Progenitor cell of endocrine pancreas (in vitro differentiated cells): ENCODE measurements at regions not wholly inside any gene's neighbourhood (a gene's known extent, or its start where the extent isn't known, plus 50 kb on each side); places are given as distances from the start of the nearest gene placed in this dataset.
"Not testable (repeated sequence)": the region's sequence is repeated elsewhere in the genome, so short reads cannot be mapped to it uniquely, and the experiment has no call there.

ENCODE experiments used
- DNase-seq: peaks from one replicate; pipeline ENCODE4 v3.0.0; 2021; ENCODE audit warnings: low spot score; ENCODE audit not compliant: unreplicated experiment
- H3K27ac Mint-ChIP-seq: 2 replicates; pipeline ENCODE4 v1.8.0; 2021; ENCODE audit warnings: mild to moderate bottlenecking, moderate library complexity, mixed read lengths
- H3K27me3 Mint-ChIP-seq: 2 replicates; pipeline ENCODE4 v1.8.0; 2021; ENCODE audit warnings: mixed read lengths
- H3K36me3 Mint-ChIP-seq: 2 replicates; pipeline ENCODE4 v1.8.0; 2022; ENCODE audit warnings: mixed read lengths; ENCODE audit not compliant: insufficient read depth
- H3K4me1 Mint-ChIP-seq: 2 replicates; pipeline ENCODE4 v1.8.0; 2021; ENCODE audit warnings: low read depth, mixed read lengths
- H3K4me3 Mint-ChIP-seq: 2 replicates; pipeline ENCODE4 v1.8.0; 2021; ENCODE audit warnings: low read depth, mild to moderate bottlenecking, moderate library complexity, mixed read lengths
- H3K9me3 Mint-ChIP-seq: 2 replicates; pipeline ENCODE4 v1.8.0; 2021; ENCODE audit warnings: low read depth, mixed read lengths
- TF ChIP-seq, protein P1 (sequence below): fragments of 200-600 bp; sonication (generic); IDR thresholded peaks from one replicate; pipeline ENCODE4 v1.5.0; 2021; ENCODE audit warnings: antibody characterized with exemption, mild to moderate bottlenecking; ENCODE audit not compliant: unreplicated experiment

- no peak overlapping the region for H3K27ac Mint-ChIP-seq
- no peak overlapping the region for H3K4me3 Mint-ChIP-seq
- no peaks in the 10 kb centered on the region for H3K36me3 Mint-ChIP-seq
- H3K4me1 Mint-ChIP-seq: peaks cover 18% of the 10 kb centered on the region
- peaks cover 10% of the 10 kb centered on the region for H3K9me3 Mint-ChIP-seq
- DNase-seq: no peak
- TF ChIP-seq, protein P1, sequence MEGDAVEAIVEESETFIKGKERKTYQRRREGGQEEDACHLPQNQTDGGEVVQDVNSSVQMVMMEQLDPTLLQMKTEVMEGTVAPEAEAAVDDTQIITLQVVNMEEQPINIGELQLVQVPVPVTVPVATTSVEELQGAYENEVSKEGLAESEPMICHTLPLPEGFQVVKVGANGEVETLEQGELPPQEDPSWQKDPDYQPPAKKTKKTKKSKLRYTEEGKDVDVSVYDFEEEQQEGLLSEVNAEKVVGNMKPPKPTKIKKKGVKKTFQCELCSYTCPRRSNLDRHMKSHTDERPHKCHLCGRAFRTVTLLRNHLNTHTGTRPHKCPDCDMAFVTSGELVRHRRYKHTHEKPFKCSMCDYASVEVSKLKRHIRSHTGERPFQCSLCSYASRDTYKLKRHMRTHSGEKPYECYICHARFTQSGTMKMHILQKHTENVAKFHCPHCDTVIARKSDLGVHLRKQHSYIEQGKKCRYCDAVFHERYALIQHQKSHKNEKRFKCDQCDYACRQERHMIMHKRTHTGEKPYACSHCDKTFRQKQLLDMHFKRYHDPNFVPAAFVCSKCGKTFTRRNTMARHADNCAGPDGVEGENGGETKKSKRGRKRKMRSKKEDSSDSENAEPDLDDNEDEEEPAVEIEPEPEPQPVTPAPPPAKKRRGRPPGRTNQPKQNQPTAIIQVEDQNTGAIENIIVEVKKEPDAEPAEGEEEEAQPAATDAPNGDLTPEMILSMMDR: no peak
- no peaks in the 10 kb centered on the region for H3K27me3 Mint-ChIP-seq
These were observed 812.6 kb upstream of the SPRY2 start for GRCh38 chr13:81153478-81153877.

- peaks cover 25% of the 10 kb centered on the region for H3K4me1 Mint-ChIP-seq
- H3K4me3 Mint-ChIP-seq: no peak overlapping the region
- H3K36me3 Mint-ChIP-seq: peaks cover 9% of the 10 kb centered on the region
These were observed 807.9 kb upstream of the SPRY2 start for GRCh38 chr13:81148822-81149221.

DNA sequence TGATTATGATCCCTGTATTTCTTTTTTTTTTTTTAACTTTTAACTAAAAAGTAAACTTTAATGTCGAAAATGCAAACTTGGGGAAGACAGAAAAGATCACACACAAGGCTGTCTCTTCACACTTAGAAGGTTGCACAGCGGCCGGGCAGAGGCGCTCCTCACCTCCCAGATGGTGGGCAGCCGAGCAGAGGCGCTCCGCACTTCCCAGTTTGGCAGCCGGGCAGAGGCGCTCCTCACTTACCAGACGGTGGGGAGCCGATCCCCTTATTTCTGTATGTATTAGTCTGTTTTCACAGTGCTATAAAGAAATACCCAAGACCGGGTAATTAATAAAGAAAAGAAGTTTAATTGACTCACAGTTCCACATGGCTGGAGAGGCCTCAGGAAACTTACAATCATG lies 805.6 kb upstream of the SPRY2 start:
- not testable (repeated sequence) for H3K36me3 Mint-ChIP-seq, H3K27ac Mint-ChIP-seq, DNase-seq, H3K4me3 Mint-ChIP-seq, H3K27me3 Mint-ChIP-seq
- Mint-ChIP-seq H3K9me3 (peaks cover 21% of the 10 kb centered on the region), H3K4me1 (peaks cover 31% of the 10 kb centered on the region)

More at GRCh38 chr13:81148822-81149221, 807.9 kb upstream of the SPRY2 start:
- H3K27ac Mint-ChIP-seq: peak overlapping the region; percentile 55
- TF ChIP-seq, protein P1: no peak
- peaks cover 16% of the 10 kb centered on the region for H3K9me3 Mint-ChIP-seq
- no peaks in the 10 kb centered on the region for H3K27me3 Mint-ChIP-seq
- DNase-seq: no peak

DNA sequence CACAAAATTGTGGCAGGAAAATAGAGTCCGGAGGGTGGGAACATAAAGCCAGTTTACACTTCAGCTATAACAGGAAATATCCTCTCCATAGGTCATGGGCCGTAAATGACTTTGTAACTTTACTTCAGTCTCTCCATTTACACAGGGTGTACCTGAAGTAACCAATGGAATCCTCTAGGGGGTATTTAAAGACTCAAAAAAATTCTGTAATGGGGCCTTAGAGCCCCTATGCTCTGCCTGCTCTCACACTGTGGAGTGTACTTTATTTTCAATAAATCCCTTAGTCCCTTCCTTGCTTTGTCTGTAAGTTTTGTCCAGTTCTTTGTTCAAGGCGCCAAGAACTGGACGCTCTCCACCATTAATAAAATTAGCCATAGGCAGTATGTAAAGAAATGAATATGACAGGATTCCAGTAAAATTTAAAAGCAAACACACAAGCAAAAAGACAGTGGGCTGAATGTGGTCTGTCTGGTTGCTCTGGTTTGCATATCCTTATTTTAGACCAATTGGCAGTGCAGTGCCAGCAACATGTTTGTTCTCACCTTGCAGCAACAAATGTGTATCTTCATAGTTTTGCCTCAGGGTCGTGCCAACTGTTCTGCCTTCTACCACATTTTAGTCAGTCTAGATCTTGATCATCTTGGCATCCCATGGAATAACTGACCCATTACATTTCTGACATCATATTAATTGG lies 801.5 kb upstream of the SPRY2 start:
- Mint-ChIP-seq H3K9me3 (peaks cover 19% of the 10 kb centered on the region), H3K27ac (no peak overlapping the region), H3K27me3 (no peaks in the 10 kb centered on the region), H3K4me1 (peaks cover 18% of the 10 kb centered on the region), H3K4me3 (no peak overlapping the region), H3K36me3 (peaks cover 8% of the 10 kb centered on the region)
- DNase-seq: no peak
- TF ChIP-seq, protein P1: peak; percentile 21

- H3K27ac Mint-ChIP-seq: peak overlapping the region; percentile 59
- no peaks in the 10 kb centered on the region for H3K27me3 Mint-ChIP-seq
- H3K9me3 Mint-ChIP-seq: peaks cover 11% of the 10 kb centered on the region
- peaks cover 21% of the 10 kb centered on the region for H3K4me1 Mint-ChIP-seq
- no peak overlapping the region for H3K4me3 Mint-ChIP-seq
- peaks cover 1% of the 10 kb centered on the region for H3K36me3 Mint-ChIP-seq
- no peak for DNase-seq
- TF ChIP-seq, protein P1: no peak
These were observed 799.7 kb upstream of the SPRY2 start for GRCh38 chr13:81140675-81141074.

DNA sequence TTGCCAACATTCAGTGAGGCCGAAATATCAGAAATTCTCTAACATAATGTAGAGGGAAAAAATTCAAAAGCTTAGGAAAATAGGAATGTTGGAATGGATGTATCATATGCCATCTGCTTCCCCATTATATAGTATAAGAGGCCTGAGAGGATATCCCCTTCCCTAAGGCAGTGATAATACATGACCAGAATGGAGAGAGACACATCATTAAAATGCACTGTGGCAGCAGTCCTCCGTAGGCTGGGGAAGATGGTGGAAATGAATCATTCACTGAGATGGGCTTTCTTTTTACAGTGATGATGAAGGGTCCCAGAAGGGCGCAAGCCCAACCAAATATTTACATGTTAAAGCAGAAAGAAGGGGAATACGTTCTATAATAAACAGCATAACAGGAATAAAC lies 799.1 kb upstream of the SPRY2 start:
- TF ChIP-seq, protein P1: no peak
- H3K9me3 Mint-ChIP-seq: peaks cover 6% of the 10 kb centered on the region
- no peaks in the 10 kb centered on the region for H3K27me3 Mint-ChIP-seq
- H3K36me3 Mint-ChIP-seq: no peaks in the 10 kb centered on the region
- peaks cover 21% of the 10 kb centered on the region for H3K4me1 Mint-ChIP-seq
- DNase-seq: no peak
- no peak overlapping the region for H3K4me3 Mint-ChIP-seq
- H3K27ac Mint-ChIP-seq: no peak overlapping the region
